ENCODE measurements at regions not wholly inside any gene's neighbourhood (a gene's known extent, or its start where the extent isn't known, plus 50 kb on each side); places are given as distances from the start of the nearest gene placed in this dataset.

DNA sequence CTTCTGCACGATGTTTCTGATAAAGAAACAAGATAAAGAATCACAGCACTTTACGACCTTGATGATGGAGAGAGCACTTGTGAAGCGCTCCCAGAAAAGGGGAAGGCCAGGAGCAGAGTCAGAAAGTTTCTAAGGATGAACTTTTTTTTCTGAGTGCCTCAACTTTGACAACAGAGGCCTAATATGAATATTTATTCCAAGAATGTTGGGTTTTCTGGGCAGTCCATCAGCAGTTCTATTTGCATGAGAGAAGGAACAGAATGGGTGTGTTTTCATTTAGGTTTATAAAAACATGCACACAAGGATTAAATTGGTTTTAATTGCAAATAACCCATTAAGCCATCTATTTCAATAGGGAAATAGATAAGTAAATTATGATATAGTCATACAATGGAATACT is 204.9 kb downstream of the SIM1 start:
- intact Hi-C loops (cut with micrococcal nuclease; ENCODE audit: unreplicated experiment) = no loop called here
- RAD21 ChIA-PET (ENCODE audit: unreplicated experiment) = no interaction called here

More for the DNA sequence above, 204.9 kb downstream of the SIM1 start:
- ChIA-PET POLR2A (no interaction called here), SMC1A (ENCODE audit: uncharacterized antibody, unreplicated experiment) (interaction anchor here (0.6 to 2.7 kb wide), 4 partner anchors 15 to 200 kb away, joined by 3 to 7 read pairs (median 3); no protein-coding TSS in a partner anchor), CTCF (interaction anchor here (1.0 kb wide), 1 partner anchor 83 kb away, joined by 3 read pairs; no protein-coding TSS in a partner anchor)
- H3K27me3 ChIP-seq (replicated peaks in 1 of 2; ENCODE audit: control insufficient read depth in 2 of 2, insufficient read depth in 2 of 2, low read length in 1 of 2) = no peaks in the 10 kb centered on the region; a peak in 1 of 4 replicates
- H4K20me1 ChIP-seq (ENCODE audit: control insufficient read depth, insufficient read depth) = no peaks in the 10 kb centered on the region
- H3K4me3 ChIP-seq = no peak overlapping the region
- ATAC-seq (no peak), FAIRE-seq (no peak), DNase-seq (ENCODE audit: low read depth, low spot score) (no peak)
- no TSS peak for BruUV-seq (replicated peaks)
- no peak overlapping the region for H2AFZ ChIP-seq (ENCODE audit: control insufficient read depth, low read depth, low read length)
- no peak overlapping the region for H3K27ac ChIP-seq (ENCODE audit: control insufficient read depth, insufficient read depth)
- no peaks in the 10 kb centered on the region for H3K36me3 ChIP-seq (ENCODE audit: control insufficient read depth in 2 of 2, insufficient read depth in 2 of 2, low read length in 1 of 2)
- no peak overlapping the region for H3K4me2 ChIP-seq (ENCODE audit: control insufficient read depth, insufficient read depth)
- no peaks in the 10 kb centered on the region for H3K9me3 ChIP-seq (replicated peaks; ENCODE audit: control insufficient read depth, insufficient read depth, low read length)
- no peaks in the 10 kb centered on the region for H3K4me1 ChIP-seq (ENCODE audit: control insufficient read depth, insufficient read depth, low read length)
- TF ChIP-seq MEF2A (IDR thresholded peaks at IDR 0.05; ENCODE audit: insufficient read depth, low read depth, low read length) = no peak
- TF ChIP-seq PML (IDR thresholded peaks at IDR 0.05; ENCODE audit: low read length) = no peak
- TF ChIP-seq YBX1 (IDR thresholded peaks at IDR 0.05) = no peak
- TF ChIP-seq, protein P1, sequence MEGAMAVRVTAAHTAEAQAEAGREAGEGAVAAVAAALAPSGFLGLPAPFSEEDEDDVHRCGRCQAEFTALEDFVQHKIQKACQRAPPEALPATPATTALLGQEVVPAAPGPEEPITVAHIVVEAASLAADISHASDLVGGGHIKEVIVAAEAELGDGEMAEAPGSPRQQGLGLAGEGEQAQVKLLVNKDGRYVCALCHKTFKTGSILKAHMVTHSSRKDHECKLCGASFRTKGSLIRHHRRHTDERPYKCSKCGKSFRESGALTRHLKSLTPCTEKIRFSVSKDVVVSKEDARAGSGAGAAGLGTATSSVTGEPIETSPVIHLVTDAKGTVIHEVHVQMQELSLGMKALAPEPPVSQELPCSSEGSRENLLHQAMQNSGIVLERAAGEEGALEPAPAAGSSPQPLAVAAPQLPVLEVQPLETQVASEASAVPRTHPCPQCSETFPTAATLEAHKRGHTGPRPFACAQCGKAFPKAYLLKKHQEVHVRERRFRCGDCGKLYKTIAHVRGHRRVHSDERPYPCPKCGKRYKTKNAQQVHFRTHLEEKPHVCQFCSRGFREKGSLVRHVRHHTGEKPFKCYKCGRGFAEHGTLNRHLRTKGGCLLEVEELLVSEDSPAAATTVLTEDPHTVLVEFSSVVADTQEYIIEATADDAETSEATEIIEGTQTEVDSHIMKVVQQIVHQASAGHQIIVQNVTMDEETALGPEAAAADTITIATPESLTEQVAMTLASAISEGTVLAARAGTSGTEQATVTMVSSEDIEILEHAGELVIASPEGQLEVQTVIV (IDR thresholded peaks at IDR 0.05; ENCODE audit: borderline replicate concordance, partially characterized antibody) = no peak
- TF ChIP-seq, protein P2, sequence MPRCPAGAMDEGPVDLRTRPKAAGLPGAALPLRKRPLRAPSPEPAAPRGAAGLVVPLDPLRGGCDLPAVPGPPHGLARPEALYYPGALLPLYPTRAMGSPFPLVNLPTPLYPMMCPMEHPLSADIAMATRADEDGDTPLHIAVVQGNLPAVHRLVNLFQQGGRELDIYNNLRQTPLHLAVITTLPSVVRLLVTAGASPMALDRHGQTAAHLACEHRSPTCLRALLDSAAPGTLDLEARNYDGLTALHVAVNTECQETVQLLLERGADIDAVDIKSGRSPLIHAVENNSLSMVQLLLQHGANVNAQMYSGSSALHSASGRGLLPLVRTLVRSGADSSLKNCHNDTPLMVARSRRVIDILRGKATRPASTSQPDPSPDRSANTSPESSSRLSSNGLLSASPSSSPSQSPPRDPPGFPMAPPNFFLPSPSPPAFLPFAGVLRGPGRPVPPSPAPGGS (IDR thresholded peaks at IDR 0.05; ENCODE audit: borderline replicate concordance, insufficient read depth, low read depth, low read length, poor library complexity, severe bottlenecking) = no peak
- no peak for TF ChIP-seq IKZF1 (conservative IDR thresholded peaks at IDR 0.05)
- TF ChIP-seq, protein P3, sequence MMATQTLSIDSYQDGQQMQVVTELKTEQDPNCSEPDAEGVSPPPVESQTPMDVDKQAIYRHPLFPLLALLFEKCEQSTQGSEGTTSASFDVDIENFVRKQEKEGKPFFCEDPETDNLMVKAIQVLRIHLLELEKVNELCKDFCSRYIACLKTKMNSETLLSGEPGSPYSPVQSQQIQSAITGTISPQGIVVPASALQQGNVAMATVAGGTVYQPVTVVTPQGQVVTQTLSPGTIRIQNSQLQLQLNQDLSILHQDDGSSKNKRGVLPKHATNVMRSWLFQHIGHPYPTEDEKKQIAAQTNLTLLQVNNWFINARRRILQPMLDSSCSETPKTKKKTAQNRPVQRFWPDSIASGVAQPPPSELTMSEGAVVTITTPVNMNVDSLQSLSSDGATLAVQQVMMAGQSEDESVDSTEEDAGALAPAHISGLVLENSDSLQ (IDR thresholded peaks at IDR 0.05) = no peak
- TF ChIP-seq CREB1 (IDR thresholded peaks at IDR 0.05; ENCODE audit: low read depth) = no peak
- no peak for TF ChIP-seq BCL11A (IDR thresholded peaks at IDR 0.05; ENCODE audit: low read depth, low read length)
- no peak for TF ChIP-seq HDAC6 (IDR thresholded peaks at IDR 0.05; ENCODE audit: unreplicated experiment)
- no peak for TF ChIP-seq MTA3 (IDR thresholded peaks at IDR 0.05; ENCODE audit: borderline replicate concordance, low read length)
- TF ChIP-seq, protein P4, sequence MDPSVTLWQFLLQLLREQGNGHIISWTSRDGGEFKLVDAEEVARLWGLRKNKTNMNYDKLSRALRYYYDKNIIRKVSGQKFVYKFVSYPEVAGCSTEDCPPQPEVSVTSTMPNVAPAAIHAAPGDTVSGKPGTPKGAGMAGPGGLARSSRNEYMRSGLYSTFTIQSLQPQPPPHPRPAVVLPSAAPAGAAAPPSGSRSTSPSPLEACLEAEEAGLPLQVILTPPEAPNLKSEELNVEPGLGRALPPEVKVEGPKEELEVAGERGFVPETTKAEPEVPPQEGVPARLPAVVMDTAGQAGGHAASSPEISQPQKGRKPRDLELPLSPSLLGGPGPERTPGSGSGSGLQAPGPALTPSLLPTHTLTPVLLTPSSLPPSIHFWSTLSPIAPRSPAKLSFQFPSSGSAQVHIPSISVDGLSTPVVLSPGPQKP (IDR thresholded peaks at IDR 0.05; ENCODE audit: low read depth, low read length) = no peak
- TF ChIP-seq CHD1 (IDR thresholded peaks at IDR 0.05; ENCODE audit: low read depth, low read length) = no peak
- no peak for TF ChIP-seq HCFC1 (IDR thresholded peaks at IDR 0.05; ENCODE audit: low read length)
- TF ChIP-seq KDM1A (IDR thresholded peaks at IDR 0.05; ENCODE audit: borderline replicate concordance) = no peak
- no peak for TF ChIP-seq SMAD1 (IDR thresholded peaks at IDR 0.05; ENCODE audit: low read depth, partially characterized antibody)
- WGBS (ENCODE audit: insufficient coverage, insufficient replicate concordance, low lambda C conversion rate, missing lambda C conversion rate) = 45% methylated on average over 3 of the region's 3 CpGs
- H3K79me2 ChIP-seq (ENCODE audit: control insufficient read depth, insufficient read depth, low read length) = no peaks in the 10 kb centered on the region
- no peak overlapping the region for H3K9ac ChIP-seq (ENCODE audit: control insufficient read depth, insufficient read depth, low read length)
- in situ Hi-C loops (cut with MboI) = no loop called here

Data from GM12878 (cell line).